Testis (tissue), 2 donors: ENCODE measurements at regions not wholly inside any gene's neighbourhood (a gene's known extent, or its start where the extent isn't known, plus 50 kb on each side); places are given as distances from the start of the nearest gene placed in this dataset.

Experiments used
- POLR2A ChIP-seq: fragments of 450-650 bp; IDR thresholded peaks from one replicate; pipeline ENCODE4 v1.6.1; 2017; ENCODE audit warnings: antibody characterized with exemption, mild to moderate bottlenecking, moderate library complexity
- TF ChIP-seq, protein P1 (sequence below), 3 experiments: fragments of 450-650 bp in 2 of 3; fragments of 200-600 bp in 1 of 3; sonication (generic) in 1 of 3; IDR thresholded peaks; one replicate each; pipeline ENCODE4 v1.5.1; 2016 to 2019; ENCODE audit warnings: antibody characterized with exemption in 3 of 3, mild to moderate bottlenecking in 2 of 3, moderate library complexity in 1 of 3

- TF ChIP-seq, protein P1, sequence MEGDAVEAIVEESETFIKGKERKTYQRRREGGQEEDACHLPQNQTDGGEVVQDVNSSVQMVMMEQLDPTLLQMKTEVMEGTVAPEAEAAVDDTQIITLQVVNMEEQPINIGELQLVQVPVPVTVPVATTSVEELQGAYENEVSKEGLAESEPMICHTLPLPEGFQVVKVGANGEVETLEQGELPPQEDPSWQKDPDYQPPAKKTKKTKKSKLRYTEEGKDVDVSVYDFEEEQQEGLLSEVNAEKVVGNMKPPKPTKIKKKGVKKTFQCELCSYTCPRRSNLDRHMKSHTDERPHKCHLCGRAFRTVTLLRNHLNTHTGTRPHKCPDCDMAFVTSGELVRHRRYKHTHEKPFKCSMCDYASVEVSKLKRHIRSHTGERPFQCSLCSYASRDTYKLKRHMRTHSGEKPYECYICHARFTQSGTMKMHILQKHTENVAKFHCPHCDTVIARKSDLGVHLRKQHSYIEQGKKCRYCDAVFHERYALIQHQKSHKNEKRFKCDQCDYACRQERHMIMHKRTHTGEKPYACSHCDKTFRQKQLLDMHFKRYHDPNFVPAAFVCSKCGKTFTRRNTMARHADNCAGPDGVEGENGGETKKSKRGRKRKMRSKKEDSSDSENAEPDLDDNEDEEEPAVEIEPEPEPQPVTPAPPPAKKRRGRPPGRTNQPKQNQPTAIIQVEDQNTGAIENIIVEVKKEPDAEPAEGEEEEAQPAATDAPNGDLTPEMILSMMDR (IDR thresholded peaks at IDR 0.05): peak in 2 of 3 experiments; percentile 36 to 41
- TF ChIP-seq POLR2A: no peak
These were observed 107.4 kb downstream of the LEPR start for GRCh38 chr1:65527707-65528503.
